ENCODE measurements at regions not wholly inside any gene's neighbourhood (a gene's known extent, or its start where the extent isn't known, plus 50 kb on each side); places are given as distances from the start of the nearest gene placed in this dataset.

DNA sequence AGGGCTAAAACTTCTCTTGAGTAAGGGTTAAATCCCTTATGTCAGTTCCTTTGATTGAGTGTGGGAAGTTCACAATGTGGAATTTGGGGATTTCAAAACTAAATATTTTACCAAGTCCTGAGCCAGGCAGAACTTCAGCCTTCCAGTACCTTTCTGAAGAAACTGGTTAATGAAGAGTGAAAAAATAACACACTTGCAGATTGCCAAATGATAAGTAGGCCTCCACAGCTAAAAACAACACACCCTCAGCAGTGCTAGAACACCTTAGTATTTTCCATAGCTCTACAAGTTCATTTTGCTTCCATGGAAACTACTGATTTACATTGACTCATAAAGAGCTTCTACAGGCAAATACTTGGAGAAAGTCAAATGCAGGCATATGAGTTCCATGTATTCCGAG is 326.8 kb downstream of the ZNF674 start:
- TF ChIP-seq CTCF (IDR thresholded peaks at IDR 0.05) = no peak
- Histone ChIP-seq H3K27ac (no peak overlapping the region), H3K4me3 (no peak overlapping the region)
- DNase-seq (ENCODE audit: low spot score) = no peak

GRCh38 chrX:46216406-46216805 is 328.8 kb downstream of the ZNF674 start:
- Histone ChIP-seq H3K27ac (peak overlapping the region in 1 of 2 donors; percentile 51), H3K4me3 (peak overlapping the region; percentile 17)
- no peak for DNase-seq (ENCODE audit: low spot score)
- no peak for TF ChIP-seq CTCF (IDR thresholded peaks at IDR 0.05)

DNA sequence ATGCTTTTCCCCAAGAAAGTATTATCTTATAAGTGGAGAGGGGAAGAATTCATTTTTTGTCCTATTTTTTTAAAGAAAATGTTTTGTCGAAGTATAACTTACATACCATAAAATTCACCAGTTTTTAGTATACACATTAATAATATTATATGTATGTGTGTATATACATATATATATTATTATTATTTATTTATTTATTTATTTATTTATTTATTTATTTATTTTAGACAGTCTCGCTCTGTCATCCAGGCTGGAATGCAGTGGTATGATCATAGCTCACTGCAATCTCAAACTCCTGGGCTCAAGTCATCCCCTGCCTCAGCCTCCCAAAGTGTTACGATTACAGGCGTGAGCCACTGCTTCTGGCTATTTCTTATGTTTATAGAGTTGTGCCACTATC is 334.1 kb downstream of the ZNF674 start:
- no peak for DNase-seq (ENCODE audit: low spot score)
- no peak for TF ChIP-seq CTCF (IDR thresholded peaks at IDR 0.05)
- Histone ChIP-seq H3K27ac (no peak overlapping the region), H3K4me3 (no peak overlapping the region)

DNA sequence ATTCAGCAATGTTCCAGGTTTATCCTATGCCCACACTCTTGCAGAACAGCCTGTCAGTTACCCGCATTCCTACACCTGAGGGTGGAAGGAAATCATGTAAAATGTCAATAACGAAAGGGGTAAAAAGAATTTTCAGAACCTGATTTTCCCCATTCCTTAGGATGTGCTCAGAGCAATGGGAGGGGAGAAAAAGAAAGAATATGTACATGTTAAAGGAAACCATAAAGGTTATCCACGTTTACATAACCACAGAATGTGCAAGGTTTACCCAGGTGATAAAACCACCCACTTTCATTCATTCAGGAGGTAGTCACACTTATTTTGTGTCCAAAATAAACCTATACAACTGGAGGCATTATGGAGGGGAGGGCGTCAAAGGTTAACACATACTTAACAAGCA is 335.5 kb downstream of the ZNF674 start:
- no peak for DNase-seq (ENCODE audit: low spot score)
- Histone ChIP-seq H3K27ac (no peak overlapping the region), H3K4me3 (no peak overlapping the region)
- no peak for TF ChIP-seq CTCF (IDR thresholded peaks at IDR 0.05)

DNA sequence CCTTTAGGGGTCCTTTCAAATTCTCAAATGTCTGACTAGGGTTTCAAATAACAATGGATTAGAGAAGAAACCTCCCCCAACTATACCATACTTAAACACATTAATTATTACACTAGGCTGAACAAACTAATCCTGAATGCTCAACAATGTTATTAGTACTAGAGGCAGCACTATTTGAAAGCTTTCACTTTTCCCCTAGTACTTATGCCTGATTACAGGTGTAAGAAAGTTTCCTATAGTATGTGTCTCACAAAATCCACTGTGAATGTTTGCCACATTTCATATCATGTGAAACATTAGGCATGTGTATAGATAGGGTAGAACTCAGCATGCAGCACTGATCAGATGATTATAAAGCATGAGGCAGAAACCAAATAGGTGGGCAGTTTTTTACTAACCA is 336.2 kb downstream of the ZNF674 start:
- Histone ChIP-seq H3K27ac (no peak overlapping the region), H3K4me3 (no peak overlapping the region)
- no peak for TF ChIP-seq CTCF (IDR thresholded peaks at IDR 0.05)
- no peak for DNase-seq (ENCODE audit: low spot score)

GRCh38 chrX:46208225-46208854 is 336.9 kb downstream of the ZNF674 start:
- Histone ChIP-seq H3K4me3 (no peak overlapping the region), H3K27ac (no peak overlapping the region)
- TF ChIP-seq CTCF (IDR thresholded peaks at IDR 0.05) = no peak
- DNase-seq (ENCODE audit: low spot score) = no peak

GRCh38 chrX:46204721-46205422 is 340.3 kb downstream of the ZNF674 start:
- H3K27ac ChIP-seq = no peak overlapping the region
- H3K4me3 ChIP-seq = no peak overlapping the region
- no peak for DNase-seq (ENCODE audit: low spot score)
- TF ChIP-seq CTCF (IDR thresholded peaks at IDR 0.05) = no peak

Measured in coronary artery (tissue), 2 donors.